Right kidney (tissue), 1 donor: ENCODE measurements at regions not wholly inside any gene's neighbourhood (a gene's known extent, or its start where the extent isn't known, plus 50 kb on each side); places are given as distances from the start of the nearest gene placed in this dataset.
A peak's percentile ranks its signal among the peaks of the same experiment; 100 is the strongest.

Experiments
- DNase-seq: peaks from one replicate; pipeline ENCODE4 v3.0.0-alpha.2; 2016

- DNase-seq: no peak
Observed at GRCh38 chr1:244945109-244945671, 80.8 kb upstream of the HNRNPU start.

- DNase-seq: no peak
Observed at GRCh38 chr1:244941121-244941520, 76.8 kb upstream of the HNRNPU start.

GRCh38 chr1:244937099-244937498 lies 72.8 kb upstream of the HNRNPU start:
- no peak for DNase-seq

- DNase-seq: no peak
Observed at GRCh38 chr1:244920911-244921761, 56.8 kb upstream of the HNRNPU start.

- DNase-seq: no peak
Observed at GRCh38 chr1:244919320-244920282, 55.3 kb upstream of the HNRNPU start.

- DNase-seq: peak; percentile 64
Observed at GRCh38 chr1:244918421-244919319, 54.3 kb upstream of the HNRNPU start.

GRCh38 chr1:244917073-244917670 lies 52.8 kb upstream of the HNRNPU start:
- DNase-seq: no peak

GRCh38 chr1:244915736-244916135 lies 51.4 kb upstream of the HNRNPU start:
- DNase-seq: no peak

GRCh38 chr1:244914761-244915160 lies 50.4 kb upstream of the HNRNPU start:
- no peak for DNase-seq
